ENCODE measurements at regions not wholly inside any gene's neighbourhood (a gene's known extent, or its start where the extent isn't known, plus 50 kb on each side); places are given as distances from the start of the nearest gene placed in this dataset.

DNA sequence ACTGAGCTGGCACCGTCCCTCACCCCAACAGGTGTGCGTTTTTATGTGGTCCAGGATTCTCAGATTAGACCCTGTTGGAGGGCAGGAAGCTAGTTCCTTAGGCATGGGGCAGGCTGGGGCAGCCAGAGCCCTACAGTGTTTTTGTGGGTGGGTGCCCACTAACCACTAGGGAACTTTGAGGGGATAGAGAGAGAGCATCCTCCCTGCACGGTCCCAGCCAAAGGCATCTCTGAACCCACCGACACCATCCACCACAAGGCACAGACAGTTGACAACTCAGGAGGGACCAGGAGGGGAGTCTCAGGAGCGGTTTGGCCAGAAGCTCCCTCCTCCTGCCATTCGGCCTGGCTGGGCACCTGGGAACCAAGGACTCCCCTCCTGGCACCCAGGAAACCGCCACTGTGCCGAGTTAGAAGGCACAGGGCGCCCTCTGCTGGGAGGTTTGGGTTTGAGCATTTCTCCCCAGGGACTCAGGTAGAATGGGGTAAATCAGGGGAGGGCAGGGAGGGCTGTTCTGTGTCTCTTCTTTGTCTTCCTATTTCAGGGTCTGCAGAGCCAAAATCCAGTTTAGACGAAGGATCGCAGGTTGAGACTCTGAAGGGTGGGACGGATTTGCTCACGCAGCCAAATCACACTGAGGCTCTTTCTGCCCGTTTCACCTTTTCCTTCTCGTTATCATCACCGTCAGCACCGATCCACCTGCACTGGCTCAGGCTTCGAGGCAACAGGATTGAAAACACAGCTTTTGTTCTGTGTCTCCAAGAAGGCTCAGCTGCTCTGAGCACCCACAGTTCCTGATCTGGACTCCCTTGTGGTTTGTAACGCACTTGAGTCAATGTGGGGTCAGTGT, 84.8 kb upstream of the COL13A1 start:
- DNase-seq (ENCODE audit: low read depth) = peak; percentile 43

DNA sequence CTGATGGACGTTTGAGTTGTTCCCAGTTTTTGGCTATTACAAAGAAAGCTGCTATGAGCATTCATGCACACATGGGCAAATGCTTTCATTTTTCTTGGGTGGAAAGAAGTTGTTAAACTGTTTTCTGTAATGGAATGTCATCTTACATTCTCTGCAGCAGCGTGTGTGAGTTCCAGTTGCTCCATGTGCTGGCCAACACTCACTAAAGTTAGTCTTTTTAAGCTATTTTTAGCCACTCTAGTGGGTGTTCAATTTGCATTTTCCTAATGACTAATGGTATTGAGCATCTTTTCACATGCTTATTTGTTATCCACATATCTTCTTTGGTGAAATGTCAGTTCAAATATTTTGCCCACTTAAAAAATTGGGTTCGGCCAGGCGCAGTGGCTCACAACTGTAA, 82.8 kb upstream of the COL13A1 start:
- DNase-seq (ENCODE audit: low read depth) = no peak

DNA sequence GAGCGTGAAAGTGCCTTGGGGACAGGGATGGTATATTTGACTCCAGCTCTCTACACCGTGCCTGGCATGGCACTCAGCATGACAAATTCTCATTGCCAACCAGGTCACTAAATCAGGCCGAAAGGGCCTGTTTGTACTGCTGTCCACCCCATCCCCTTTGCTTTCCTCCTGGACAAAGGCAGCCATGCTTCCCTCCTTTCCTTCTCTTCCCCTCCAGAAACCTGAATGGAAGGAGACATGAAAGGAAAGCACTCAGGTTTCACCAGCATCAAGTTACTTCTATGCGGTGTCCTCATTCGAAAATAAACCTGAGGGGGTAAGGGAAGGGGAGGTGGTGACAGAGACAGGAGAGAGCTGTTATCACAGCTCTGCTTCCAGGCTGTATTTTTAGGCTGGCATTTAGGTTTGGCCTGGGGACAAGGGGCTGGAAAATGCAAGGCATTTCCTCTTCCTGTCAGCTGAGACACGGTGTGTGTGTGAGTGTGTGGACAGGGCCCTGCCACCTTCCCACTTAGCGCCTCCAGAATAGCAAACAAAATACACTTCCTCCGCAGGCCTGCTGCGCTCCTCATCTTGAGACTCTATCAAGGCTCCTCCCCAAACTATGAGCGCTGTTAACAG, 79.9 kb upstream of the COL13A1 start:
- no peak for DNase-seq (ENCODE audit: low read depth)

DNA sequence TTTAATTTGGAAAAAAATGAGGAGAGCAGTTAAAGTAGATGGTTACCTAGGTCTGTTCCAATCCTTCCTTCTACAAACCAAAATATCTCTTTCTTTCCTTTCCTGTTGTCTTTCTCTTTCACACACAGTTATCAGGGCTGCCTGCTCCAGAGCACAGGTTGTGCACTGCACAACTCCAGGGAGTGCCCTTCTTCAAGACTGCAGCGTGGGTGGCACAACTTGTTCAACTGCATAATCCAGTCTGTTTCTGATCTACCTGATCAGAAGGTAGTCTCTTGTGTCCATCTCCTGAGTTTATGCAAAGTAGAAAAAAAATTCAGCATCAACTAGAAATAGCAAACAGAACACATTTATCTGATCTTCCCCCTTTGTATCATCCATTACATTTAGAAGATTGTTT, 78.1 kb upstream of the COL13A1 start:
- DNase-seq (ENCODE audit: low read depth) = no peak

DNA sequence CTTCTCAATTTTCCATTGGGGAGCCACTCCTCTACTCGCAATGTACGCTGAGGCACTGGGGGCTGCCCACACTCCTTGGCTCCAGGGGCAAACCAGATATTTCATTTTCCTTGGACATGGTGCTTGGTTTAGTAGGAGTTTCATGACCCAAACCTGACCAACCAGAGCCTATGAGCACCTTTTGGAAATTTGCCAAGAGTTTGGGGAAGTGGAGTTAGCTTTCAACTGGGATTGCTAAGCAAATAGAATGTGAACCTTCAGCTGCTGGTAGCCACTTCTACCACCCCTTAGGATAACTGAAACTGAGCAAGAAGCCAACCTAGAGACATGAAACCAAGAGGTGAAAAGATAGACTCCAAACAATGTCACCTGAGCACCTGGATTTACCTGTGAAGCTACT, 74.9 kb upstream of the COL13A1 start:
- no peak for DNase-seq (ENCODE audit: low read depth)

DNA sequence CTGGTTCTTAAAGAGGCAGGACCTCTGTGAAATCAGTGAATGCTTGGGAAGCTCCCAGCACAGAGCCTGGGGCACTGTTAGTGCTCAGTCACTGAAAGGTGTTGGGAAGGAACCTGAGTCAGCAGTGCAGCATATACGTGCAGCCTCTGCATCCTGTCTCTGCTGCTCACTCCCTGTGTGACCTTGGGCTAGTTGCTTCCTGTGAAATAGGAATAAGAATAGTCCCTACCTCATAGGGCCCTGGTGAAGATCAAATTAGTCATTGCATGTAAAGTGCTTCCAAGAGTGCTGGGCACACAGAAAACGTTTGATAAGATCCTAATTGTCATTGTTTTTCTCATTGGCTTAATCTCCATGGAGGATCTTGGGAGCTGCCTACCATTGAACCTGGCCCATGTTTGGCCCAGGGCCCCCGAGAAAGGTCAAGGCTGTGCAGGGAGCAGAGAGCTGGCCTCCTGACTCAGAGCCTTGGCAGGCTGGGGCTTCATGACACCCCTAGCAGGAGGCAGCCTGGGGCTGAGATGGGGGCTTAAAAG, 73.3 kb upstream of the COL13A1 start:
- no peak for DNase-seq (ENCODE audit: low read depth)

DNA sequence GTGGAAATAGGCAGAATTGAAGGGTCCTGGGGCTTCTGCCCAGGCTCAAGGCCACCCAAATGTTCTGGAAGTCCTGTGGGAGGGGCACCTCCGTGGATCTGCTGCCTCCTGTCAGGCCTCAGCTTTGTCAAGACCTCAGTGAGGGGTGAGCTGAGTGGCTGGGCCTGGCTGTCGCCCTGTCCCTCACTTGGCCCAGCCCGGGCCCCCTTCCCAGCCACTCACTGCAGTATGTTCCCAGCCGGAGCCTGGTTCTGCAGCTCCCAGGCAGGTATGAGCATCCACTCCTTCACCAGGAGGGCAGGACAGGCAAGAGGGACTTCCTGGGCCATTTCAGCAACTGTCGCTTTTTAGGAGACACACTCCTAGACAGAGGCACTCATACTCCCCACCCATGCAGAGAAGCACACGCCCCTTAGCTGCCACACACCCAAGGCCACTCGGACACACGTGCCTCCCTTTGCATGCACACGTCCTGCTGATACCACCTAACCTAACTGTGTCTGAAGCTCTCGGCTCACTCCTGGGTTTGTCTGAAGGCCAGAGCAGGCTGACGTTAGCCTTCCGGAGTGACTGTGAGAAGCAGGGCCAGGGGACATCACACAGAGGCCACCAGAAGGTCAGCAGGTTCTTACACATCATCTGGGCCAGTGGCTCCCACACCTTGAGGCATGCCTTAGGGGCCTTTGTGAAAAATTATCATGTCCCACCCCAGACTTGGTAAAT, 72.2 kb upstream of the COL13A1 start:
- DNase-seq (ENCODE audit: low read depth) = no peak

DNA sequence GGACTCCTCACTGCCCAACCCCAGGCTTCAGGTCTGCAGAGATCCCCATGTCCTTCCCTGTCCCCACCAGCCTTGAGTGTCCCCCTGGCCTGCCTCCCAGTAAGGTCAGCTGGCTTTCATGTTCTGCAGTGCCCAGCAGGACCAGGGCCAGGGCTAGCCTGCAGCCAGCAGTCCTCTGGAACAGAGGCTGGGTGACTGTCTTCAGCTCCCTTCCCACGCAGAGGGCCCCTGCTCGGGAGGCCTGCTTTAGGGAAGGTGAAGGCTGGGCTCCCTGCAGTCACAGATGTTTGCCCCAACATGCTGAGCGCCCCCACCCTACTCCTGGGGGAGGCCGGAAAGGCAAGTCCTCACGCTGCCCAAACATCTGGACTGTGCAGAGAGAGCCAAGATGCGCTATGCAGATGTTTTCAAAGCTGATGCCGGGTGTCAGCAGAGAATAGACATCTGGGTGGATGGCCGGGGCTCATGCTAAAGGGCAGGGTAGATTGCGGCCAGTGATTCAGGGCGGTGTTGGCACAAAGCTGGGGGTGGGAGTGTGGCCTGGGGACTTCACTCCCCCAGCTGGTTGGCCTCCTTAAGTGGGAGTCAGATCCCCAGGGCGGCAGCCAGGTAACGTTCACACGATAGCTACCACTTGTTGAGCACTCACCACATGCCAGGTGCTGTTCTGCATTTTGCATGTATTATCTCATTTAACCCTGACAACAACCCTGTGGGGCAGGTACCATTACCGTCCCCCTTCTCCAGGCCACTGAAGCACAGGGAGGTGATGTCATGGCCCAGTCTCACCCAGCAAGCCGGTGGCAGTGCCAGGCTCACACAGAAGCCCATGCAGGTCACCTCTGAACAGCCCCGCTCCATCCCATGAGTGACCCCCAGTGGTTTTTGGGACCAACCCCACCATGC, 71.2 kb upstream of the COL13A1 start:
- DNase-seq (ENCODE audit: low read depth) = no peak

DNA sequence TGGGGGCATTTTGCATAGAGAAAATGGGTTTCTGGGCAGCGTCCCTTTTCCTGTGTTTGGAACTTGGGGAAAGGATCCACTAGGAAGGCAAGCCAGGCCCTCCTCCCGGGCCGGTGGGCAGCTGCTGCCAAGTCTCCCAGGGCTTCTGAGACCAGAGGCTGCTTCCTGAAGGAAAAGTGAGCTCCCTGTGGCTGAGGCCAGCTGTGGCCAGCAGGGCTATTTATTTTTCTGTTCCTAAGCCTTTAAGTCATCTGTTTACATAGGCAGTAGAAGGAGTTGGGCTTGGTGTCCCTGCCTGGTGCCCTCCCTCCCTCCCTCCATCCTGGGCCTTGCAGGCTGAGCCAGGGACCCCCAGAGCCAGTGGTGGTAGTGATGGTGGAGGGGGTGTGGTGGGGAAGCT, 70.5 kb upstream of the COL13A1 start:
- DNase-seq (ENCODE audit: low read depth) = no peak

DNA sequence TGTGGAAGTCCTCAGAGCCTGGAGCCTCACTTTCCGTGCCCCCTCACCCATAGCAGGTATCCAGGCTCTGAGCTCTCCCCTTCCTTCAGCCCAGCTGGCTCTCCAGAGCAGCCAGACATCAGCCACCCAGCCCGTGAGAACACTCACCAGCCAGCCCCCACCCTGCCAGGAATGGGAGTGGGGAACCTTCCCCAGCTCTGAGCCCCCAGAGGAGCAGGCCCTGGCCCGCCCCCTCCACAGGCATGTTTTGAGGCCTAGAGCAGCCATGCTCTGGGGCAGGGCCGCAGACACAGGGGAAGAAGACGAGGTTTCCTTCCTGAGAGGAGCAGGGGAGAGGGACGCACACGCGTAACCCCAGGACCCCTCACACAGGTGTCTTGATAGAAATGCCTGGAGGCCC, 70.0 kb upstream of the COL13A1 start:
- DNase-seq (ENCODE audit: low read depth) = no peak

DNA sequence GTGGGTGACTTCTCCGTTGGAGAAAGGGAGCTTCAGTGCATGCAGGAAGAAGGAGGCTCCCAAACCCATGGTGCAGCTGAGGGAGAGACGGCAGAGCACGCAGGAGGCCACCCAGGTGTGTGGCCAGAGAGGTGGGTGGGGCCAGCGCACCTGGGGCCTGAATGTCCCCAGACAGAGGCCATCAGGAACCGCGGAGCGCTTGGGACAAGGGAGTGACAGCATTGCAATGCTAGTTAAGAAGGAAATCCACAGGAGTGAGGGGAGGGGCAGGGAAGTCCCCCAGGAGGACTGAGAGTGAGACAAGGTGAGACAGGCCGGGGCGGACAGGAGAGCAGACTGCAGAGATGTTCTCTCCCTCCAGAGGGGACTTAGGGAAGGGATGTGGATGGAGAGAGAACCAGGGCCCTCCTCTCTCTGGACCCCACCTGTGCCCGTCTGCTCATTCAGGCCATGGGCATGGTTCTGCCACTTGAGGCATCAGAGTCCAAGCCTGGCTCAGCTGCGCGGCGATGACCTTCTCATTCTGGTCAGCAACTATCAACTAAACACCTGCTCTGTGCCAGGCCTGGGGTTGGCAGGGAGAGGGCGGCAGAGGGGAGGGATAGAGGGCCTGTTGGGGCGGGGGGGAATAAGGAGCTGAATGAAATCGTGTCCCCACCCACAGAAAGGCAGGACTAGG, 69.4 kb upstream of the COL13A1 start:
- no peak for DNase-seq (ENCODE audit: low read depth)

DNA sequence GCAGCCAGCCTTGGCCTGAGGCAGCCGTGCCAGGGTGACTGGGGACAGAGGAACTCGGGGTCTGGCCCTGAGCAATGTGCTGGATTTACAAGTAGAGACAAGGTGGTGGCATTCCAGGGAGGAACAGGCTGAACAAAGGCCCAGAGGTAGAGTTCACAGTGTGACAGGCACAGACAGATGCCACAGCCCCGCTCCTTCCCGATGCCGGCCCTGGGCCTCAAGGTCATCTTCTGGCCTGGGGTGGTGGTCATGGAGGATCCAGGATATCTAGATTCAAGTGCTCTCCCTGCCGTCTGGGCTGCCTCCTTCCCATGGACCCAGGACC, 68.9 kb upstream of the COL13A1 start:
- DNase-seq (ENCODE audit: low read depth) = no peak

DNA sequence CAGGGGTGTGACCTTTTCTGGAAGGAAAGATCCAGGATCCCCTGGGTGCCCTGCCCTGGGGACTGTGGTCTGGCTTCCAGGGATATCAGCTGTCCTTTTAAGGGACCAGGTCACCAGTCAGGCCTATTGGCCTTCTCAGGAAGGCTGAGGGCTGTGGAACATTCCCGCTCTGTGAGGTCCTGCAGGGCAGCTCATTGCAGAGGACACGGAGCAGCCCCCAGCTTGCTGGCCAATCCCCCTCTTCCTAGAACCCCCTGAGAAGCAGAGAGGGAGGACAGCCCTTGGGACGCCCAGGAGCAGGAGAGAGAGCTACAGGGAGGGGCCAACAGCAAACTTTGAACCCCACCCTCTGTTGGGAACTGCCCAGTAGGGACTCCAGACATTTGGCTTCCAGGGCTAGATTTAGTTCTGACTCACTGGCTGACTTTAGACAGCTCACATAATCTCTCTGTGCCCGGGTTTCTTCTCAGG, 67.9 kb upstream of the COL13A1 start:
- DNase-seq (ENCODE audit: low read depth) = no peak

DNA sequence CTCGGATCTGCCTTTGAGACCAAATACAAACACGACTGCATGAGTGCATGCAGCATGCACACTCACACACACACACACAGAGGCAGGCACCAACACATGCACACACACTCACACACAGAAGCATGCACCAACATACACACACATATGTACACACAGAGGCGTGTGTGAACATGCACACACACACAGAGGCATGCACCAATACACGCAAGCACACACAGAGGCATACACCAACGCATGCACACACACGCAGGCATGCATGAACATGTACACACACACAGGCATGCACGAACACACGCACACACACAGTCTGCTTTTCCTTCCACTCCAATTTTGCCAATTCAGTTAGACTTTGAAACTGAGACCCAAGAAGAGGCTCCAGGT, 67.3 kb upstream of the COL13A1 start:
- DNase-seq (ENCODE audit: low read depth) = no peak

DNA sequence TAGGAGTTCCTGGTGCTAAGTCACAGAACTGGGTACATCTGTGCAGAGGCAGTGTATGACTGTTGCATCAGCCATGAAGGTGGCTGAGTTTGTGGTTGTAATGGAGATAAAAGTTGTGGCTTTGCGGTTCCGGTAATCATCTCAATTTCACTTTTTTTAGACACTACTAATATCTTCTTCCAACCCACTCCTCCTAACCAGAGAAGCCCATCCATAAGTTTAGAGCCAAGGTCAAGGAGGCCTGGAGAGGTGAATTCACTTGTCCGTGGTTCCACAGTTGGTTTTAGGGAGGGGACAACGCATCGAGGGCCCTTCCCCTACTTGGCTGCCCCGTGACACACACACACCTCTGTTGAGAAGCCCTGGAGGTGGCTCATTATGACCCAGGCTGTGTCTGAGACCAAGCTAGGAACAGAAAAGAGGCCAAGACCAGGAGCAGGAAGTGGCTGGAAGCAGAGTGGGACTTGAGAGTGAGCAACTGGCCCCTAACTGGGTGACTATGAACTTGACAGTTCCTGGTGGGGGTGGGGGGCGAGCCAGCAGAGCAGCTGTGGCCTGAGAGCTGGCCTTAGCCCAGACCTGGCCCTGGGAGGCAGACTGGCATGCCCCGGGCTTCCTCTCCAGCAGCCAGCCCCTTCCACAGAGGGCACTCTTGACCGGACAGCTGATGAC, 66.8 kb upstream of the COL13A1 start:
- no peak for DNase-seq (ENCODE audit: low read depth)

DNA sequence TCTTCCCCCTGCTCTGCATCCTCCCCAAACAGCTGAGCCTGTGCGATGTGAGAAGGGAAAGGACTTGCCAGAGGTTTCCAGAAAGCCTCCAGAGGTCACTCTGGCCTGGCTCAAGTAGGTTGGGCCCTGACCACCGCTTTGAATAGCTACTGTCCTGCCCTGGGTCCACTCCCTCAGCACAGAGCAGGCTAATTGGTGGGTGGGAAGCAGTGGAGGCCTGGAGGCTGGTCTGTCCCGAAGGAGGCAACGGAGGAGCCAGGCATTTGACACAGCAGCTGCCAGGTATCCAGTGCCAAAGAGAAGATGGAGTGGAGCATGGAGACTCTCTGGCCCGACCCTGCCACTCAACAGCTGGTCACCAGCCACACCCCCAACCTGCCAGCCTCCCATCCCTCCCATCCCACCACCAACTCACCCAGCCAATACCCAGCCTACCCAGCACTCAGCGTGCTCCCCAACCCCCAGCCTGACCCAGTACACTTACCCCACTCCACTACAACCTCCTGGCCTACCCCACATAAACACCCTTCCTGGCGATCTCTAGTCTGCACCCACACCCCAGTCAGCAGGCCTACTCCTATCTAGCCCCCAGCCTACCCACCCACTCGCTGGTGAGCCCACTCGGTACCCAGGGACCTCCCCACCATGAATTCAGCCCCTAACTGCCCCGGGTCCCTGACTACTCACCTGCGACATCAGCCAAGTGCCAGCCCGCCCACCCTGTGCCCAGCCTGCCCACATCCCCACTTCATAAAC, 64.6 kb upstream of the COL13A1 start:
- no peak for DNase-seq (ENCODE audit: low read depth)

DNA sequence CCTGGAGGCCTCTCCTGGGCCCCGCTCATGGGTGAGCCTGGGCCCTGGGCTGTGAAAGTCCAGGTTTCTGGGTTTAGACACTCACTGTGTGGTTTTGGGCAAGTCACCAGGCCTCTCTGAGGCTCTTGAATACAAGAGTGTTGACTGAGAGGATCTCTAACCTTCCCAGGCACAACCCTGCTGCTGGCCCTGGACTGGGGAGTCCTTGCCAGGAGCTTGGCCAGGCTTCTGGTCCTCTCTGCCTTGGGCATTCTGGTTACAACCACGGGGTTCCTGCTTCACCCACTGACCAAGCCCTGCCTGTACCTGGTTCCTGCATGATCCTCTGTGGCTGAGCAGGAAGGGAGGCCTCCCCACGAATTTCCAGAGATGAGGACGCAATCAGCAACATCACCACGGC, 63.6 kb upstream of the COL13A1 start:
- DNase-seq (ENCODE audit: low read depth) = no peak

DNA sequence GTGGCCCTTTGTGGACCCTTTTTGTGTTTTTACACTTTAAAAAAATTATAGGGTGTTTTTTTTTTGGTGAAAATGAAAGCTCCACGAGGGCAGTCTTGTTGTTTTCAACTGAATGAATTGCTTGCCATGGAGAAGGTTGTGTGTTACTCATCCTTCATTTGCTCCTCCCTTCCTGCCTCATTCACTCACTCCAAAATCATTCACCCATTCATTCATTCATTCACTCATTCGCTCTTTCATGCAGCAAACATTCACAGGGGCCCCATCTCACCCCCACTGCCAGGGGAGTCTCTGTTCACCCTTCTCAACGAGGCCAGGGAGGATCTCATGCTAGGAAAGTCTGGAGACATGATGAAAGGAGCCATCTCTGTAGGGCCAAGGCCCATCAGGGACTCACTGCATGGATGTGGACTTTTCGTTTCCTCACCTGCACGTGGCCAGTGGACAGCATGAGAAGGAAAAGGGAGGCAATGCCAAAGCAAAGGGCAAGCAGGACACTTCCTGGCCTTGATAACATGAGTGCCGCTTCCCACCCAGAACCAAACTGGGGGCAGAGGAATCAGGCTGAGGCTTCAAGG, 62.8 kb upstream of the COL13A1 start:
- DNase-seq (ENCODE audit: low read depth) = no peak

DNA sequence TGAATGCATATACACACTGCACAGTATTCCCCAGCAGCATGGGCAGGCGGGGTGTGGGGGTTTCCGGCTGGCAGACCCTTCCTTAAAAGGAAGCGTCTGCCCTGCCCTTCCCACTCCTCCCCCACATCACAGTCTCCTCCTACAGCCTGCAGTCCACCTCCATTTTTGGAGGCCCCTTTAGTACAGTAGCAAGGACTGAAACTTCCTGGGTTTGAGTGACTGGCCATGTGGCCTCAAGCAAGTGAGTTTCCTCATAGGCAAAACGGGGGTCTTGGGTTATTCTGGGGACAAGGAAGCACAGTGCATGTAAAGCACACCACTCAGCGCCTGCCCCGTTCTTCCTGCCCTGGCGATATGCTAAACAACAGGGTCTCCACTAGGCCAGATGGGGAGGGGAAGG, 62.1 kb upstream of the COL13A1 start:
- DNase-seq (ENCODE audit: low read depth) = no peak

DNA sequence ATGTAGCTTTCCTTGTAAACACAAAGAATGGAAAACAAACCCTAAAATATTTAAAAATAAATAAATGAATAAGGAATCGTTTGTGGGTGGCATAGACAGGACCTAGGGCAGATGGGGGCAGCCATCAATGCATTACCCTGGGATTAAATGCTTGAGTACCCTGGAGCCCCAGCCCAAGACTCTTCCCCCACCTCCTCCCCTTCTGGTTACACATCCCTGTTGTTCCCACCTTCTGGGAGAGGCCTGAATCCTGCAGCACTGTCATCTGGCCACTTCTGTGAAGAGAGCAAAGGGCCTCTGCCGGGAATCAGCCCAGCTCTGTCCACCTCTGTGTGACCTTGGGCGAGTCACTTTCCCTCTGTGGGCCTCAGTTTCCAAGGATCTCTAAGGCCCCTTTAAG, 61.6 kb upstream of the COL13A1 start:
- no peak for DNase-seq (ENCODE audit: low read depth)
